Embryonic facial prominence (tissue), 1 donor: ENCODE measurements at regions not wholly inside any gene's neighbourhood (a gene's known extent, or its start where the extent isn't known, plus 50 kb on each side); places are given as distances from the start of the nearest gene placed in this dataset.

Experiments used
- DNase-seq: peaks from one replicate; pipeline ENCODE4 v3.0.0-alpha.2; 2016; ENCODE audit errors: extremely low spot score

DNA sequence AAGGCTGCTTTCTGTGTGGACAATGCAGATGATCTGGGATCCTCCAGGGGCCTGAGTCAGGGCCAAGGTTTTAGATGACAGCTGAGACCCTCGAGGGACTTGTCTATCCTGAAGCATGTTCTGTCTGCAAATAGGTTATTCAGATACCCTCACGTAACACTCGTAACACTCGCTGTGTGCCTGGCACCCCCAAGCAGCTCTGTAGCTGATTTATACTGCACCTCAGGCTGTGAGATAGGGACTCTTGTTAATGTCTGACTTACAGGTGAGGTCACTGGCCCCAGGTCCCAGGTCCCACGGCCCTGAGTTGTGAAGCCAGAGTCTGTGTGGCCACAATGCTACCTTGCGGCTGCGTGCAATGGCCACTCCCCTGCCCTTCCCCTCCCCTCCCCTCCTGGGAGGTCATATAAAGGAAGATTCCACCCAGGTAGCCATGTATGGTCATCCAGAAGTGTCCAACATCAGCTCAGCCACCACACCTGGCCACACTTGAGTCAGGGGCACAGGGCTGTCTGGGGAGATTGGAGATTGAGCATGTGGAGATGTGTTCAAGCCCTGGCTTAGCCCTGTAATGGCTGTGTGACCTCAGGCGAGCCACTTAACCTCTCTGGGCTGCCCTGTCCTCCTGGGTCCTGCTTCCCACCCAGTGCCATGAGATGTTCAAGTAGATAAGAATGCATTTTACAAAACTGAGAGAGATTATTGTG is 687.7 kb downstream of the MATN1 start:
- DNase-seq = no peak

- no peak for DNase-seq
Observed at GRCh38 chr1:30034627-30035521, 688.5 kb downstream of the MATN1 start.

DNA sequence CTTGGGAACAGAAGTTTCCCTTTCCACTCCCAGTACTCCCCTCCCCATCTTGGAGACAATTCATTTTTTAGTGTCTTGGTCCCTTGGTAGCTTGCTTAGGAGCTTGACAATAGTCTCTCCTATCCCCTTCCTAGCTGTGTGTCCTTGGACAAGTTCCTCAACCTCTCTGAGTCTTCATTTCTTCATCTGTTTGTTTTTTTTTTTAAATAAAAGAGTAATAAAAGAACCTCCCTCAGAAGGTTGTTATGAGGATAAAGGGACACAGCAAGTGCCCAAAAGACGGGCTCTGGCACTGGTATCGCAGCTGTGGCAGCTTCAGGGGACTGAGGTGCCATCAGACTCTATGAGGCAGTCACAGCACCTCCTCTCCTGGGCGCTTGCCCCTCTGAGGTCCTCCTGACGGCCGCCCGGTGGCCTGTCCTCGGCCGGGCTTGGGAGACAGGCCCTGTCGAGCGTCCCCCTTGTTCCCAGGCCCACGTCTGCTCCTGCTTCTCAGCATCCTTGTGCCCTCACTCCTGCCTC is 689.2 kb downstream of the MATN1 start:
- DNase-seq = no peak

GRCh38 chr1:30033256-30034104 is 689.9 kb downstream of the MATN1 start:
- DNase-seq = no peak

DNA sequence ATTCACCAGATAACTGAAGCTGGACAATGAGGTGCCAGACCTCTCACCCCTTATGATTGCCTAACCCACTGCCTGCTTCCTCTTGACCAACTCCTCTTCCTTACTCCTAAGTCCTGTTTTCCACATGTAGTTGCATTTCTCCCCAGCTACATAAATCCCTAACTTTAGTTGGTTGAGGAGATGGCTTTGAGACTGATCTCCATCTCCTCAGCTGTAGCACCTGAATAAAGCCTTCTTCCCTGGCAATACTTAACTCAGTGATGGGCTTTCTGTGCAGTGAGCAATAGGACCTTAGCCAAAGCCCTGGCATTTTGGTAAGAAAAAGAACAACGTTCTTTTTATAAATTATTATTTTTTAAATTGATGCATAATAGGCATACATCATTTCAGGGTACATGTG is 691.1 kb downstream of the MATN1 start:
- no peak for DNase-seq

GRCh38 chr1:30029677-30030076 is 693.7 kb downstream of the MATN1 start:
- no peak for DNase-seq

DNA sequence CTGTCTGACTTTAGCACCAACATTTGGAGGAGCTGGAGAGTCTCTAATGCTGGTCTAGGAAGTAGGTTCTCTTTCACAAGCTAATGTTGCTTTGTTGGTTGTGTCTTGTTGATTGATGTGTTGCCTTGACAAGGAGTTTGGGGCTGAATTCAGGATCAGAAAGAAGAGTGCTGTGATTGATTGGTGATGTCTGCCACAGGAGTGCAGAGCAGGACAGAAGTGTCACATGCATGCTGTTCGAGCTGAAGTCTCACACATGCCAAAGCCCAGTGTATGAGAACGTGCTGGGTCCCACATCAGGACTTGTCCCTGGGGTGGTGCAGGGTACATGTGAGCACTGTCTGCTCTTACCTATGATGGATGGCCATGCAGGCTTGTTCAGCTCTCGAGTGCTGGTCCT is 694.4 kb downstream of the MATN1 start:
- DNase-seq = no peak

- no peak for DNase-seq
Observed at GRCh38 chr1:30028283-30028682, 695.1 kb downstream of the MATN1 start.

DNA sequence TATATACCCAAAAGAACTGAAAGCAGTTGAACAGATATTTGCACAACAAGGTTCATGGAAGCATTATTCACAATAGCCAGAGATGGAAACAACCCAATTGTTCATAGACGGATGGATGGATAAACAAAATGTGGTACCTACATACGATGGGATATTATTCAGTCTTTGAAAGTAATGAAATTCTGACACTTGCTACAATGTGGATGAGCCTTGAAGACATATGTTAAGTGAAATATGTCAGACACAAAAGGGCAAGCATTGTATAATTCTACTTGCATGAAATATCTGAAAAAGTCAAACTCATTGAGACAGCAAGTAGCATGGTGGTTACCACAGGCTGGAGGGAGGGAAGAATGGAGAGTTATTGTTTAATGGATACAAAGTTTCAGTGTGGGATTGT is 696.1 kb downstream of the MATN1 start:
- DNase-seq = no peak

DNA sequence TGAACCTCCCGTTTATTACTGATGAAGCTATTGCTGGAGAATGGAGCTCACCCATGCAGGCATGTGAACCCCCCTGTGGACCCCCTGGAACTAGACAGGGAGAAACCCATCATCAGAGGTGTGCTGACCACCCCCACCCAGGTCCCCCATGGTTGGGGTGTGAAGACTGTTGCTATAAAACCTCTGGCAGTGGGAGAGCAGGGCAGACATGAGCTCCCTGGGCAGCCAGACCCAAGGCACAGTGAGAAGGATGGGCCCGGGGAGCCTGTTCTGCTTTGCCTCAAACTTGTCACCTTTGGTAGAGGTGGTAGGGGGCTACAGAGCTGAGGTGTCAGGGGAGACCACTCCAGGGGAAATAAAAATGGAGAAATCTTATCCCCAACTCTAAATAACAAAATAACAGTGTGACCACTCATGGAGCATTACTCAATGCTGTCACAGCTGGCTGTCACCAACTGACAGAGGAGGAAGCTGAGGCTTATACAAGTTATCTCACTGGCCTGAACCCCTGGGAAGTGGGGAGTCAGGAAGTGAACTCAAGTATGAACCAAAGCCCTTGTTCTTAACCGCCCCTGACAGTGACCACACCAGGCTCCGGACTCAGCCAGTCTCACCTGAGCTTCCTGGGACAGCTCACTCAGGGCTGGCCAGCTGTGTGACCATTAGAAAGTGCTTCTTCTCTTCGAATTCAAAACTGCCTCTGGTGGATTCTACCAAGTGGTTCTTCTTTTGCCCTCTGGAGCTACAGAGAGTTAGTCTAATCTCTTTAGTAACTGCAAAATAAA is 698.8 kb downstream of the MATN1 start:
- DNase-seq = no peak

GRCh38 chr1:30023339-30024022 is 699.9 kb downstream of the MATN1 start:
- DNase-seq = no peak

GRCh38 chr1:30014031-30014430 is 709.4 kb downstream of the MATN1 start:
- no peak for DNase-seq

GRCh38 chr1:30012455-30013440 is 710.6 kb downstream of the MATN1 start:
- DNase-seq = no peak

- no peak for DNase-seq
Observed at GRCh38 chr1:30011970-30012369, 711.4 kb downstream of the MATN1 start.

DNA sequence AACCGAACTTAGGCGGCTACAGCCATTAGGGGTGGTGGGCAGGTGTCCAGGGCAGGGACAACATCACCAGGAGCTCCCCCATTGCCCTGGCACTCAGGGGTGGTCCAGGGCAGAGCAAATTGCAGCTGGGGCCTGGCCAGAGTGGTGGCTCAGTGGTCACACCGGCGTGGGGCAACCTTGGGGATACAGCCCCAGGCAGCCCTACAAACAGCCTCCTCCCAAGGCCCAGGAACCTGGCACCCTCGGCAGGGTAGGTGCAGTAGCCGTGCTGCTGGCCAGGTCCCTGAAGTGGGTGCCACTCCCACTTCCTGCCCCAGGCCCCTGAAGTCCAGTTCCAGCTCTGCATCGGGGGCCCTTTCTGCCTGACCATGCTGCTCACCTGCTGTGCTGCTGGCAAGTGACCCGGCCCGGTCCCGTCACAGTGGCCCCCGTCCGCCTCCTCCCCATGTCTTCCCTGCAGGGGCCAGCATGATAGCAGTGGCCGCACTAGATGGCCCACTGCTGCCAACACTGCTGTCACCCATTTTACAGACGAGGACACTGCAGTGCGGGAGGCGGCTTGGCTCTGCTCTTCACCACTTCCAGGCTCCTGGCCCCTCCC is 712.8 kb downstream of the MATN1 start:
- no peak for DNase-seq

GRCh38 chr1:30009720-30010119 is 713.7 kb downstream of the MATN1 start:
- DNase-seq = no peak

DNA sequence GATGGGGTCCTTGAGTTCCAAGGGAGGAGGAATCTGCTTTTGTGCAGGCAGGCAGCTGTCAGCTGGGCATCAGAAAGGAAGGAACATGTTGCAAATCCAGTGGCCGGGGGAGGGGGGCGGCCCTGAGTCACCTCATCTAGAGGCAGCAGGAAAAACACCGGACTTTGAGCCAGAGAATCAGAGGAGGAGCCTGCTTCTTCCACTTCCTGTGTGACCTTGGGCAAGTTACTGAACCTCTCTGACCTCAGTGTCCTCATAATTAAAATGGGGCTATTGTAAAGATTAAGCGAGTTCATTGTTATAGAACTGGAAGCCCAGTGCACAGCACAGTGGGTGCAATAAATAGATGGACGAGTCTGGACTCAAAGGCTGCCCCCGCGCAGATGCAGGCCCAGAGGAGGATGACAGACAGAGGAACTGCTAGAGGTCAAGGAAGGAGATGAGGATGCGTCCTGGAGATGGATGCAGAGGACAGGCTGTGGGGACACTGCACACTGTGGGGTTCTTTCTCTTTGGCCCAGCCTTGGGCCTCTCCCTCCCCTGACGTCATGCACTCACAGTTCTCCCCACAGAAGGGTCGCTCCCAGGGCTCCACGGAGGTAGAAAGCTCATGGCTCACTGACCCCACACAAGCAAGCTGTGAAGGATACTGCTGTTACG is 714.3 kb downstream of the MATN1 start:
- no peak for DNase-seq

GRCh38 chr1:30008372-30008997 is 714.9 kb downstream of the MATN1 start:
- DNase-seq = no peak
